T-cell (primary cell): ENCODE measurements at regions not wholly inside any gene's neighbourhood (a gene's known extent, or its start where the extent isn't known, plus 50 kb on each side); places are given as distances from the start of the nearest gene placed in this dataset.

Experiments
- ATAC-seq, 4 experiments: fragments of 200-7000 bp in 3 of 4; fragments of 150-1000 bp in 1 of 4; cut with Tn5 transposase; replicated peaks in 1 of 4; 1 replicate in 3 of 4; 2 replicates in 1 of 4; pipeline ENCODE4 v1.10.0; 2021; ENCODE audit warnings: moderate library complexity in 3 of 4, mild to moderate bottlenecking in 2 of 4, moderate number of reproducible peaks in 1 of 4
- CTCF ChIA-PET, 2 donors: fragments of 300-600 bp; sonication (Branson Sonifier 250); formaldehyde crosslinking; loops; one replicate each; lab custom pipeline; 2022; ENCODE audit warnings: antibody characterized with exemption in 2 of 2; lab: Charles Lee
- POLR2A ChIA-PET, 2 donors: fragments of 300-600 bp; sonication (Branson Sonifier 250); formaldehyde crosslinking; loops; one replicate each; lab custom pipeline; 2022; ENCODE audit warnings: antibody characterized with exemption in 2 of 2; lab: Charles Lee
- DNase-seq, 35 experiments: peaks; one replicate each; pipeline versions ENCODE4 v3.0.0 to v3.0.0-alpha.2; 2013 to 2023
- H3K27ac ChIP-seq: one replicate; pipeline ENCODE4 v1.5.1; 2013; ENCODE audit warnings: low read length
- H3K27me3 ChIP-seq, 2 experiments: replicated peaks in 1 of 2; 1 replicate in 1 of 2; 2 replicates in 1 of 2; pipeline versions ENCODE4 v1.6.1 to v1.7.0; 2013; ENCODE audit warnings: low read length in 1 of 2, mixed read lengths in 1 of 2; ENCODE audit not compliant: control insufficient read depth in 2 of 2, insufficient read depth in 2 of 2; ENCODE audit errors: extremely low read depth in 1 of 2
- H3K36me3 ChIP-seq, 2 donors: 1 replicate in 1 of 2; 2 replicates in 1 of 2; pipeline versions ENCODE4 v1.6.1 to v1.7.0; 2013; ENCODE audit warnings: low read length in 1 of 2; ENCODE audit not compliant: control insufficient read depth in 2 of 2, insufficient read depth in 1 of 2; ENCODE audit errors: extremely low read depth in 1 of 2
- H3K4me1 ChIP-seq, 2 experiments: 1 replicate in 1 of 2; 2 replicates in 1 of 2; pipeline versions ENCODE4 v1.6.1 to v1.7.0; 2013; ENCODE audit warnings: low read length in 2 of 2, mixed read lengths in 1 of 2; ENCODE audit not compliant: insufficient read depth in 2 of 2, control insufficient read depth in 1 of 2; ENCODE audit errors: extremely low read depth in 1 of 2
- H3K4me3 ChIP-seq, 2 donors: 1 replicate in 1 of 2; 2 replicates in 1 of 2; pipeline versions ENCODE4 v1.5.1 to v1.7.0; 2013; ENCODE audit warnings: mild to moderate bottlenecking in 2 of 2, low read length in 1 of 2, moderate library complexity in 1 of 2; ENCODE audit not compliant: control insufficient read depth in 1 of 2; ENCODE audit errors: extremely low read depth in 1 of 2
- H3K9me3 ChIP-seq: 2 replicates; pipeline ENCODE4 v1.7.0; 2013
- H3K27ac Mint-ChIP-seq, 2 donors: one replicate each; pipeline ENCODE4 v1.8.0; 2020 to 2021; ENCODE audit warnings: mild to moderate bottlenecking in 2 of 2, mixed read lengths in 2 of 2
- H3K27me3 Mint-ChIP-seq, 2 donors: one replicate each; pipeline ENCODE4 v1.8.0; 2021 to 2022; ENCODE audit warnings: mixed read lengths in 2 of 2
- H3K36me3 Mint-ChIP-seq: one replicate; pipeline ENCODE4 v1.8.0; 2021; ENCODE audit warnings: mixed read lengths
- H3K4me1 Mint-ChIP-seq, 3 donors: one replicate each; pipeline ENCODE4 v1.8.0; 2020 to 2022; ENCODE audit warnings: mixed read lengths in 3 of 3, mild to moderate bottlenecking in 1 of 3
- H3K4me3 Mint-ChIP-seq, 3 donors: one replicate each; pipeline ENCODE4 v1.8.0; 2020 to 2022; ENCODE audit warnings: mild to moderate bottlenecking in 3 of 3, mixed read lengths in 3 of 3, moderate library complexity in 3 of 3
- H3K9me3 Mint-ChIP-seq, 3 donors: one replicate each; pipeline ENCODE4 v1.8.0; 2020 to 2022; ENCODE audit warnings: mixed read lengths in 3 of 3
- WGBS: methylation state at CpG from one replicate; pipeline ENCODE4 v1.1.5; 2013; ENCODE audit warnings: missing lambda C conversion rate; ENCODE audit not compliant: insufficient coverage; 5-methylcytosine and 5-hydroxymethylcytosine counted together

GRCh38 chrX:139298437-139298836 lies 232.1 kb upstream of the F9 start:
- POLR2A ChIA-PET, result no interaction called here
- Histone ChIP-seq H3K4me3 (no peak overlapping the region), H3K9me3 (no peaks in the 10 kb centered on the region)

DNA sequence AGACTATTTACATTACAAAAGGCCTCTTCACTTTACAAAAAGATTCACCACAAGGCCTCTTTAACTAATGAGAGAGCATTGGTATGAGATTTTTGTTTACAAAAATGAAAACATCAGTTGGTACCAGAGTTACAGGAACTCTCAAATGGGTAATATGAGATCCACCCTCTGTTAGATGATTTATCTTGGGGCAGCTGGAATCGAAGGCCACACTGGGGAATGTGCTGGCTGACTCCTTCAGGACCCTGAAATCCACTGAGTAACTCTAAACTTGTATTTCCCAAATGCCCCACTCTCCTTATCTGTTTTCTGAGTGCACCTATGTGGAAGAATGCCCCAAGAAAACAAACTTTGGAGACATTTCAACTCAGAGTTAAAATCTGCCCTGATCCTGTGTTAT lies 232.9 kb upstream of the F9 start:
- H3K4me1 ChIP-seq, result no peaks in the 10 kb centered on the region
- POLR2A ChIA-PET, result no interaction called here
- ATAC-seq, result no peak
- no peaks in the 10 kb centered on the region for H3K36me3 ChIP-seq
- no peak overlapping the region for H3K4me3 ChIP-seq
- H3K36me3 Mint-ChIP-seq, result no peaks in the 10 kb centered on the region
- no peaks in the 10 kb centered on the region for H3K9me3 Mint-ChIP-seq
- no peak for DNase-seq
- H3K27ac ChIP-seq, result no peak overlapping the region
- no peak overlapping the region for H3K4me3 Mint-ChIP-seq
- no peak overlapping the region for H3K27ac Mint-ChIP-seq
- H3K9me3 ChIP-seq, result no peaks in the 10 kb centered on the region
- no peaks in the 10 kb centered on the region for H3K4me1 Mint-ChIP-seq
- peaks cover 0 to 14% of the 10 kb centered on the region in 2 donors for H3K27me3 Mint-ChIP-seq
- no CpG with 5 or more reads among the region's 1 CpG for WGBS
- CTCF ChIA-PET, result no interaction called here
- no peaks in the 10 kb centered on the region for H3K27me3 ChIP-seq

More at GRCh38 chrX:139298437-139298836, 232.1 kb upstream of the F9 start:
- H3K36me3 ChIP-seq, result no peaks in the 10 kb centered on the region
- no peaks in the 10 kb centered on the region for H3K9me3 Mint-ChIP-seq
- H3K4me3 Mint-ChIP-seq, result no peak overlapping the region
- peaks cover 0 to 14% of the 10 kb centered on the region in 2 donors for H3K27me3 Mint-ChIP-seq
- H3K36me3 Mint-ChIP-seq, result no peaks in the 10 kb centered on the region
- no peak overlapping the region for H3K27ac Mint-ChIP-seq
- H3K27me3 ChIP-seq, result no peaks in the 10 kb centered on the region
- ATAC-seq (no peak), DNase-seq (no peak)
- H3K27ac ChIP-seq, result no peak overlapping the region
- no peaks in the 10 kb centered on the region for H3K4me1 ChIP-seq
- no peaks in the 10 kb centered on the region for H3K4me1 Mint-ChIP-seq
- CTCF ChIA-PET, result no interaction called here

DNA sequence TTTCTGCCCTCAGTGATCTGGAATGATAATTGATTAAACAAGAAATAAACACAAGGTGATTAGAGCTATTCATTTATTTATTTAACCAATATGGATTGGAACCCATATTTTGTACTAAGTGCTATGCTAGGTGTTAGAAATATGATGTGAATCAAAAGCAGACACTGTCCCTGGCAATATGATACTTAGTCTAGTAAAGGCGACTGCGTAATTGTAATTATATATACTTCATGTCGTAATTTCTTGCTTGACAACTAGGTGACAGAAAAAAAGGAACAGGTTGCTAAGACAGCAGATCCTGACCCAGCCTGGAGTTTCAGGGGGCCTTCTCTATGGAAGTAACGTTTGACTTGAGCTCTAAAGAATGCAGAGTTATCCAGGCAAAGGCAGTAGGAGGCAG lies 236.5 kb upstream of the F9 start:
- ATAC-seq, result no peak
- H3K4me3 Mint-ChIP-seq, result no peak overlapping the region

DNA sequence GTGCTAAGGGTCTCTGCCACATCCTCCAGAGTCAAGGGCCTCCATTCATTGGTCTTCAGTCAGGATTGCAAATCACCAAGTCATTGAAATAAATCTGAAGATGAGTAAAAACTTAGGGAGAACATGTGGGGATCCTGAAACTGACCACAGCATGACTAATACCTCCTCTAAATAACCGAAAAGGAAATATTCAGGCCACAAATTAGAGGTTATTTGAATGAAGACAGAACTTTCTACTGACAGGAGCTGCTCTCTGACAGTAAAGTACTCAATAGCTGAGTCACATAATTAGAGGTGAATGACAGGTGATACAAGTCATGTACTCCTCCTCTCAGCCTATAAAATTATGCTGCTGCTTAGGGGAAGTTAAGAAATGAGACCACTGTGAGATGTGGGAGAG lies 240.2 kb upstream of the F9 start:
- no peaks in the 10 kb centered on the region for H3K36me3 ChIP-seq
- H3K9me3 ChIP-seq, result no peaks in the 10 kb centered on the region
- H3K4me3 Mint-ChIP-seq, result no peak overlapping the region
- no peak overlapping the region for H3K27ac ChIP-seq
- DNase-seq (no peak), ATAC-seq (no peak)
- no peaks in the 10 kb centered on the region for H3K4me1 Mint-ChIP-seq
- peaks cover 0 to 20% of the 10 kb centered on the region in 2 donors for H3K27me3 Mint-ChIP-seq
- H3K4me1 ChIP-seq, result no peaks in the 10 kb centered on the region
- no peak overlapping the region for H3K4me3 ChIP-seq
- H3K36me3 Mint-ChIP-seq, result no peaks in the 10 kb centered on the region
- no CpG with 5 or more reads among the region's 1 CpG for WGBS
- no peaks in the 10 kb centered on the region for H3K9me3 Mint-ChIP-seq
- H3K27me3 ChIP-seq, result no peaks in the 10 kb centered on the region
- H3K27ac Mint-ChIP-seq, result no peak overlapping the region
- CTCF ChIA-PET, result no interaction called here
- POLR2A ChIA-PET, result no interaction called here

More for the DNA sequence above, 236.5 kb upstream of the F9 start:
- Histone ChIP-seq H3K9me3 (no peaks in the 10 kb centered on the region), H3K36me3 (no peaks in the 10 kb centered on the region), H3K4me3 (no peak overlapping the region), H3K4me1 (no peaks in the 10 kb centered on the region), H3K27ac (no peak overlapping the region), H3K27me3 (no peaks in the 10 kb centered on the region)
- no peaks in the 10 kb centered on the region for H3K4me1 Mint-ChIP-seq
- H3K27ac Mint-ChIP-seq, result no peak overlapping the region
- H3K36me3 Mint-ChIP-seq, result no peaks in the 10 kb centered on the region
- DNase-seq, result no peak
- ChIA-PET POLR2A (no interaction called here), CTCF (no interaction called here)
- peaks cover 0 to 20% of the 10 kb centered on the region in 2 donors for H3K27me3 Mint-ChIP-seq
- 50% methylated on average over 1 of the region's 4 CpGs for WGBS
- H3K9me3 Mint-ChIP-seq, result no peaks in the 10 kb centered on the region

- POLR2A ChIA-PET, result no interaction called here
- H3K36me3 Mint-ChIP-seq, result no peaks in the 10 kb centered on the region
- H3K9me3 Mint-ChIP-seq, result peaks cover 0 to 2% (median 0%) of the 10 kb centered on the region in 3 donors
- ATAC-seq (no peak), DNase-seq (no peak)
- Histone ChIP-seq H3K27me3 (no peaks in the 10 kb centered on the region), H3K27ac (no peak overlapping the region), H3K36me3 (no peaks in the 10 kb centered on the region), H3K4me3 (no peak overlapping the region), H3K9me3 (no peaks in the 10 kb centered on the region), H3K4me1 (no peaks in the 10 kb centered on the region)
- H3K4me3 Mint-ChIP-seq, result no peak overlapping the region
- WGBS, result no CpG with 5 or more reads among the region's 2 CpGs
- H3K27me3 Mint-ChIP-seq, result peaks cover 0 to 7% of the 10 kb centered on the region in 2 donors
- no peaks in the 10 kb centered on the region for H3K4me1 Mint-ChIP-seq
- H3K27ac Mint-ChIP-seq, result no peak overlapping the region
- CTCF ChIA-PET, result no interaction called here
Observed at GRCh38 chrX:139287155-139287924, 243.2 kb upstream of the F9 start.

GRCh38 chrX:139286342-139286741 lies 244.2 kb upstream of the F9 start:
- no peaks in the 10 kb centered on the region for H3K36me3 ChIP-seq
- H3K27me3 Mint-ChIP-seq, result peaks cover 0 to 6% of the 10 kb centered on the region in 2 donors
- H3K4me1 Mint-ChIP-seq, result no peaks in the 10 kb centered on the region
- ChIA-PET CTCF (no interaction called here), POLR2A (no interaction called here)
- DNase-seq, result no peak
- H3K4me1 ChIP-seq, result no peaks in the 10 kb centered on the region
- no peak overlapping the region for H3K4me3 Mint-ChIP-seq
- peaks cover 0 to 2% (median 0%) of the 10 kb centered on the region in 3 donors for H3K9me3 Mint-ChIP-seq
- no peak overlapping the region for H3K27ac ChIP-seq
- H3K9me3 ChIP-seq, result no peaks in the 10 kb centered on the region
- no peak overlapping the region for H3K27ac Mint-ChIP-seq
- no peak for ATAC-seq
- no peak overlapping the region for H3K4me3 ChIP-seq
- H3K27me3 ChIP-seq, result no peaks in the 10 kb centered on the region
- no CpG with 5 or more reads among the region's 2 CpGs for WGBS
- H3K36me3 Mint-ChIP-seq, result no peaks in the 10 kb centered on the region
